ENCODE measurements at regions not wholly inside any gene's neighbourhood (a gene's known extent, or its start where the extent isn't known, plus 50 kb on each side); places are given as distances from the start of the nearest gene placed in this dataset.

DNA sequence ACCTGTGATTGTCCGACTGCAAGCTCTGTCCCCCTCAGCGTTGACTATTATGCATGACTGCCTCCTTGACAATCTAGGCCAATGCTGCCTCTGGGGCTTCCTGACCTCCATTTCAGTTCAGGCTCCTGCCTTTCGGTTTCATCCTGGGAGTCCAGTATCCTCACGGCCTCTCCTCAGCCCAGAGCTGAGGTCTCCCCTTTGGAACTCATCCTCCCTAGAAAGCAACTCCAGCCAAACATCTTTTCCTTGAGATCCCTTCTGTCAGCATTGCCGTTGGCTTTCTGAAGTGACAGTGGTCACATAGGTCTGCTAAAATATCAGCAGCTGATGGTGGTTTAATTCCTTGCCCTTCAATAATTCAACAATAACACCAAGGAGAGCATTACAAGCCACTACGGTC lies 519.1 kb upstream of the NBEA start:
- no peak for DNase-seq

DNA sequence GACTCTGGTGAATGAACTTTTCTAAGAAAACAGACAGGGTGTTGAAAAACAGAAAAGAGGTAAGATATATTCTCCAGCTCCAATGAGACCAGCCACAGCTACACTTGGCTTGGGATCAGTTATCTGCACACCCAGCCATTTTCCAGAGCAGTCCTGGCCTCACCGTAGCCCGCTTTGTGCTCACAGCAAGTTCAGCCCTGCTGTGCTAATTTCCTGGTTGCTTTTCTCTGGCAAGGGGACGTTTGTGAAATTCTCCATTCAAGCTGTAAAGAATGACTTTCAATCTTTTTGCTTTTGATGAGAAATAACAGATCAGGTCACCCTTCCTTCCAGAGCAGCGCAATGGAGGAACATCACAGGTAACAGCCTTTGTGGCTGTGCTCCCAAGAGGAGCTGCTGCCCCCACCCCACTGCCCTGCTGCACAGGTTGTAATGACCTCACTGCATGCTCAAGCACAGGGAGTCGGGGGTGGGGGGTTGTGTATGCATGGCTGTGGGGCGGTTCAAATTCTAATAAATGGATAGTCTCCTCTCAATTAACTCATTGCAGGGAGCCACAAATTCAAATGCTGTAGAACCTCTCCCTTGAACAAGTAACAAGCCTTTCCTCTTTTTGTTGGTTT lies 516.6 kb upstream of the NBEA start:
- no peak for DNase-seq

GRCh38 chr13:34428911-34429310 lies 513.2 kb upstream of the NBEA start:
- no peak for DNase-seq

GRCh38 chr13:34430294-34430693 lies 511.8 kb upstream of the NBEA start:
- no peak for DNase-seq

DNA sequence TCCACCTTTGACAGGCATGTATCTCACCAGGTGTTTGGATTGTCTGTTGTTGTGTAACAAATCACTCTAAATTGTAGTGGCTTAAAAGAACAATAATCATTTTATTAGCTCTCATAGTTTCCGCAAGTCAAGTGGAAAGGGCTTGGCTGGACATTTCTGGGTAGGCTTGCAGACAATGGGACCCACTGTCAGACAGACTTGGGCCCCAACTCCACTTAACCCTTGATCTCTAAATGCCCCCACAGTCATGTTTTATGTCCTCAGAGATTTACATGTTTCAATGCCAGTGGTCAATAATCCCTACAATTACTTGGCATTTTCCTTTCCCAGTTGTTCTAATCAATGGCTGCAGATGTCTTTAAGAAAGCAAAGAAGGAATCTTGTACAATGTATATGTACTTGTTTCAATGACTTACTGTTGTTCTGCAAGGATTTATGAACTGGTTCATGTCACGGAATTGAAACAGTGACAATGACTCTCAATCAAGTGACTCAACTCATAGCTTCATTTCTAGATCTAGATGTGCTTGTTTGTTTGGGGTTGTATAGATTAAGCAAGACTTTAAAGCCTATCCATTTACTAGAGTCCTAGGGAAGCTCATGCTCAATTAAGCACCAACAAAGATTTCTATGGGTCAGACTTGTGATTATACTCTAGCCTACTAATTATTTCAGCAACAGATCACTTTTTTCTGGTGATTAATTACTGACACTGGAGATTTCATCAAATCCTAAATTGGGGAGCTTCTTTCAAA lies 510.1 kb upstream of the NBEA start:
- DNase-seq: no peak

DNA sequence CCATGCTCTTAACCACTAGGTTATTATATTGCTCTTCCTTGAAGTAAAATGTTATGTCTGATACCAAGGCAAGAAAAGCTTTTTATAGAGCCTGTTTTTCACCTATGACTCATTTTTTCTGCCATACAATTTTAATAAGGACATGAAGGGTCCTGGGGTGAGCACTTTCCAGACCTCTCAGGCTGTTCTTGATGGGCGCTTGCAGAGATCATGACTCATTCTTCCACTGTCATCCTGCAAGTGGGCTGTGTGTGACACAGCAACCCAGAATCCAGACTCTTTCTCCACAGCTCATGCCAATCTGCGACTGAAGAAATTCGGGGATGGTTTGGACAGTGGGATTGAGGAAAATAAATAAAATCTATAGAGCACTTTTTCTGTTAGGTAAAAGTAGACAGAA lies 506.7 kb upstream of the NBEA start:
- no peak for DNase-seq

DNA sequence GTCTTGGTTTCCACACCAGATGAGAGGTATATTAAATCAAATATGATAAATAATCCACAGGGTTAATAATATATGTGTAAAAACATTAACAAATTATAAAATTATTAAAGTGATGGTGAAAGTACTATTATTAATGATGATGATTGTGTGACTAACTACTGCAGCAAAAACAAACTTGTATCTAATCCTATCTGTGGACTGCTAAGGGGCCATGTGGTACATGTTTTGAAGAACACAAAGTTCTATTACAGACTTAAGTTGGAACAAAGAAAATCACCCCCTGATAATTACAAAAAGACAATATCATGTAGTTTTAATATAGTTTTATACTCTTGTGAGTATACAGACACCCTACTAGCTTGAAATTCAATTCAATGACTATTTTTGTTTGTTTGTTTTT lies 504.2 kb upstream of the NBEA start:
- no peak for DNase-seq

DNA sequence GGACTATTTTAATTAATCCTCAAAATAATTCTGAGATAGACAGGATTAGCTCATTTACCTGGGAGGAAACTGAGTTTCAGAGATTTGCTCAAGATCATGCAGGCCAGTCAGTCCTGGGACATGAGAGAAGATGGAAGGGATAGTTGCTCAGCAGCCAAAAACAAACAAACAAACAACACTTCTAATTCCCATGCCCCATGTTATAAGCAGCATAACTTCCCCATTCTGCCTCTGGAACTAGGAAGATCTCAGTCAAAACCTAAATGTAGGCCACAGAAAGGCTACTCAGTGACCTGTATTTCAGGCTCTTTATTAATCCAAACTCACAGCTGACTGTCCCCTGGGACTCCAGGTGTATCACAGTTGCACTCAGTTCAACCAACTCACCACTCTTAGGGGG lies 489.2 kb upstream of the NBEA start:
- no peak for DNase-seq

DNA sequence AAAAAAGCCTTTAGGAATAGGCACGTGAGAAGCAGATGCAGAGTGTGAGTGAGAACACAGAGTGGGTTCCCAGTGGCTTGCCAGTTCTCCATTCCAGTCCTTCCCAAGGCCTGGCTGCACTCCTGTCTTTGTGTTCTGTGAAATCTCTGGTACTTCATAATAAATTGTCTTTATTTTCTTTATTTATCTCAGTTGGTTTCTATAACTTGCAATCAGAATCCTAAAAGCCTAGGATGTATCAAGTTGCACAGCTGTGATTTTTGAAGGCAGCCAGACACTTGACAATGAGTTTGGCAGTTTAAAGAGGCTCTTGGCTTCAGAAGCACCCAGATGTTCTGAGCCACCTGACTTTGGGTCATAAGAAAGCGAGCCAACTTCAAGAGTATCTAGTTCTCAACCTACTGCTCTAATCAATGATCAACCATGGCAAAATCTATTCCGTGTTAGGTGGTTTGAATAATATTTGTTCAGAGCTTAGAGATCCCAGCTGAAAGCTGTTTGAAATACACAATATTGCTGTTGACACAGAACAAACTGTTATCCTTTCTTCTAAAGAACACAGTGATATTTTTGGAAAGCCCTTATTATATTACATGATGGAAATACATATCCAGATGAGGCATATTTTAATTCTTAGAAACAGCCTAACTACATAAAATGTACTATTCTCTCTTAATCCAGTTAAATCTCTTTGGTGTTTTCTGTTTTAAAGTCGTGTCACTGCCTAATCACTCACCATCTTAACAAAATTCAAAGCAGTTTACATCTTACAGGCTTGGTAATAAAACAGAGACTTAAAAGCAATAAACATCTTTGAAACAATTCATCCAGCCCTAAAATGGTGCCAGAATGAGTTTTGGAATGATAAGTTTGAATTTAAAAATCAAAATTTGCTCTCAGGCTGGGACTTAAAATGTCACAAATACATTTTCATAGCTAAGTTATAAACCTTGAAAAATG lies 483.0 kb upstream of the NBEA start:
- DNase-seq: no peak

DNA sequence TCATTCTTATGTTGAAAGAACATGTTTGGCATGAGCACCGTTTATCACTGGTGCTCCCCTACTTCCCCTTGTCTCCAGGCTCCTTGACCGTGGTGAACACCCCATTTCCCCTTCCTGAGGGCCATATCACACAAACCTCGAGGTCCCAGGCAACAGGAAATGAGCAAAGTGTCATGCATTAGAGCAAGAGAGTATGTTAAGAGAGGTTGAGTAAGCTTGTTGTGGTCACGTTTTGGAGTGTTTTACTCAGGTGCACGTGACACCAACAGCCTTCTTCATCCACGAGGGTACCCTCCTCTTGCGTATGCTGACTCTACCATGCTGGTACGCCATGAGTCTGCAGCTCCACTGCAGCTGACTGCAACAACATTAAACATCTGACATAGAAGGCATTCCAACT lies 482.2 kb upstream of the NBEA start:
- DNase-seq: no peak

DNA sequence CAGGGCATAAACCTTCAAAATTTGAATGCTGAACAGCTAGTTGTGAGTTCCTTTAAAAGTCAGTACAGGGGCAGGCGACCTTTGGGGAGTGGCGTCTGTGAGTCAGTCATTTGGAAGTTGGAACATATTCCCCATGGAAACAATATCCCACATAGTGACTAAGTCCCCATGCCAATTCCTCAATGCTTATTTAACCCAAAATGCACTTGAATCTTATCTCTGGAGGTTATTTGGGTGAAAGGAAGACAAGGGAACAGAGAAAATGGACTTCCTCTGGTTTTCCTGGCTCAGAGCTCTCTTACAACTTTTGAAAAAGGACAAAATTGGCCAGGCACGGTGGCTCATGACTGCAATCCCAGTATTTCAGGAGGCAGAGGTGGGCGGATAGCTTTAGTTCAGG lies 479.2 kb upstream of the NBEA start:
- no peak for DNase-seq

DNA sequence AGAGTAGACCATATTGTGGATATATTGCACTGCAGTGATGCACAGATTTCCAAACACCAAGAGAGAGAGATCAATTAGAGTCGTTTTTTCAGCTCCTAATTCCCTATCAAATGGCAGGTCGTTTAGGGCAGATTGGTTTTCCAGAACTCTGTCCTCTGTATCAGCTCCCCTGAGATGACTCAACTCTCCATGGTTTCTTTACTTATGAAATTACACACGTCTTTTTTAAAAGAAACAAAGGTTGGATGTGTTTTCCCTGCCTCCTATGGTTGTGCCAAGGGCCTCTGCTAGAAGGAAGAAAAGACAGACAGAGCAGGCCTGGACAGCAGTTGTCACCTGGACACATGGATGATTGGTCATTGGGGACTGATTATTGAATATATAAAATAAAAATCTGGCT lies 478.1 kb upstream of the NBEA start:
- DNase-seq: no peak

- DNase-seq: no peak
Observed at GRCh38 chr13:34465423-34465922, 476.6 kb upstream of the NBEA start.

DNA sequence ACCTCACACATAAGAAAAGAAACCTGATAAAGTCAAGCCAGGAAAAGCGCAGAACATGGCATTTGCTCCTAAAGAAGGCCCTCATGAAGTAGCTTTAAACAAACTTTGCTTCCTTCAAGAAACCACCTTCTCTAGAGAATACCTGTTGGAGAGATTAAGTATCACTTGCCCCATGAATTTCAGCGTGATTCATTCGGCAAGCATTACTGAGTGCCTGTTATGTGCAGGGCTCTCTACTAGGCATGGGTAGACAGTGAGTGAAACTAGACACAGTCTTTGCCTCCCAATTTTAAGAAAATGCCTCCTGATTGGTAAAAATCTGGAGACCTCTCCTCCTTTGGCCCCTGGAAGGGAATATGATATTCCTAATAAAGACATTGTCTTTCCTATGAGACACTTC lies 475.8 kb upstream of the NBEA start:
- DNase-seq: no peak

DNA sequence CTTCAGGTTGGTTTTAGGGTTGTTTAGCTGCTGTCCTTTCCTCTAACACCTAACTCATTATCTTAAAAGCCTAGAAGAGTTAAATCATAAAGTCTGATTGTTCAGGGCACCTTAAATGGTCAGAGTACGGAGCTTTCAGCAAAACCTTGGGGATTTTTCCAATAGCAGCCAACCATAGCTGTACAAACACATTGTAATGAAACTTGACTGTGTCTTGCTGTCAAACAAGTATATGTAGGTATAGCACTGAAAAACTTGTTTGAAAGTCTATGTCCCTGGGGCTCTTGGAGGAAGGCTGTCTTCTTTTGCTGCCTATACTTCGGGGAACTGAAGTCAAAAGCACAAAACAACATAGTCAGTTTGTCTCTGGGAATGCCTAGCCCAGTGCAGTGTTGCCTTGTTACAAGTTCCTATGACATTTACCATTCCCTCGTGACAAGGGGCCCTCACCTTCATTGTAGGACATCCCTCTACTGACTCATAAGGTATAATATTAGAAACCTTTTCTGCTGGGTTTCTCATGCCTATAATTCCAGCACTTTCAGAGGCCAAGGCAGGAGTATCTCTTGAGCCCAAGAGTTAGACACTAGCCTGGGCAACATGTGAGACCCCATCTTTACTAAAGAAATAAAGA lies 474.5 kb upstream of the NBEA start:
- no peak for DNase-seq

DNA sequence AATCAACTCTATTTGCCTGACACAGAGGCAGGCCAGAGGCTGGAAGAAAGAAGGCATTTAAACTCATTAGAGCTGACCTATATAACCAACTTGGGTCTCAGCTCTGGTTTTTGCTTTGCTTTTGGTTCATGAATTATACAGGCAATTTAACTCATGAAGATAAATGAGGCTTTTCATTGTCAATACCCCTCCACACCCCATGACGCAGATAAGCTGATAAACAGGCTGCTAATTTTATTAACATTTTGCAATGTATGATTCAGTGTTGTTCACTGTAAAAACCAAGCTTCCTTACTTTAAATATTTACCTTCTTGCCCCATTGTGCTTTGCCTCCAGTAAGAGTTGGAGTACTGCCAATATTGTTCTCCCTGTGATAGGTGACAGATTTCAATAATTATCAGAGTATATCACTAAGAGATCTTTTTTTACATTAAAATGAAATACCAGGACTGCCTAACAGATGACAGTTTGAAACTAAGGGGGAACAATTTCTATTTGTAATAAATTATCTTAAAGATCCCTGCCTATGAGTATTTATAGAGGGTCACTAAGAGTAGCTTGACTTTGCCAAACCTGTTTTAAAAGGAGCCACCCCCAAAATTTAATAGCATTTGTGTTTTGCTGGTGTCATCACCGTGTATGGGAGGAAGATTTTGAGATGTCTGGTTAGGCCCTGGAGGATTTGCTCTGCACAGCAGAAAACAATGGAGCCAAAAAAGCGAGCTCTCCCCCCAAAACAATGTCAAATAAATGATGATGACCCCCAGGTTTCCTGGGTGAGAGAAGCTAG lies 472.7 kb upstream of the NBEA start:
- no peak for DNase-seq

DNA sequence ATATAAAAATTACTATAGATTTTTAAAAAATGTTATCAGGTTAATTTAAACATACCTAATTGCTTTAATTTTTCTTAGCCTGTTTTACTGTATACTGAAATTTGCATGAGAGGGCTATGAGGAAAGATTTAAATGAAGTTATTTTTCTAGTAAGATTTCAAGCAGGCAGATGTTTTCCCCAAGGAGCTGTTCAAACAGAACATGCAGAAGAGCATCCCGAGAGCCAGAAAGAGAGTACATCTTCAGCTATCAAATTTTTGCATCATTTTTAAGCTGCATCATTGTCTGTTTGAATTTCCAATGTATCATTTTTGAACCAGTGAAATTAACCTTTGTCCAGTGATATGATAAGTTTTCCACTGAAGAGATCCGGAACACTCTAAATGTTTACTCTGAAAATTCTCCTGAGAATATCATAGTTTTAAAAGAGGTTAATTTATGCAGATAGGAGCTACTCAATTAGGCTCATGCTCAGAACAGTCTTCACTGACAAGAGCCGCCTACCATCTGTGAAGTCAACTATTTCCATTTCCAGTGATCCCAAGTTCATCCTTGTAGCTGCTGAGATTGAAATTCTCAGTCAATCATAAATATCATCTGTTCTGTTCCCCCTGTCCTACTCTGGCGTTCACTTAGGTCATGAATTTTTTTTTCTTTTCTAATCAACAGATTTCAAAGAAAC lies 467.7 kb upstream of the NBEA start:
- DNase-seq: no peak

GRCh38 chr13:34478376-34478775 lies 463.7 kb upstream of the NBEA start:
- DNase-seq: no peak

DNA sequence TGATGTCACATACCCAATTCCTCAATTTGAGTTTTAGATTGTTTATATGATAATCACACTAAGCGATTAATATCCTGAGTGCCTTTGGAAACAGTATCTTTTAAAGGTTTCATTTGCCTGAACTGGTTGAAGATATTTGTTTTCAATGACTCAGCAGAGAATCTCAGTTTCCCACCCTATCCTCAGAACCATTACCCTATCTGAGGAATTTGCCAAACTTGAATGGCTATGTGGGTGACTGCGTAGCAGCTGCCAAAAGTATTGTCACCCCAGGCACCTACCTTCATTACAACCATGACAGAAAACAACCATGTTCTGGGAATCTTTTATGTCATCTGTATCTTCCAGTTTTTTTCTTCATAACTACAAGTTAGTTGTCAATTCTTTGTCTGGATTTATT lies 440.1 kb upstream of the NBEA start:
- no peak for DNase-seq

DNA sequence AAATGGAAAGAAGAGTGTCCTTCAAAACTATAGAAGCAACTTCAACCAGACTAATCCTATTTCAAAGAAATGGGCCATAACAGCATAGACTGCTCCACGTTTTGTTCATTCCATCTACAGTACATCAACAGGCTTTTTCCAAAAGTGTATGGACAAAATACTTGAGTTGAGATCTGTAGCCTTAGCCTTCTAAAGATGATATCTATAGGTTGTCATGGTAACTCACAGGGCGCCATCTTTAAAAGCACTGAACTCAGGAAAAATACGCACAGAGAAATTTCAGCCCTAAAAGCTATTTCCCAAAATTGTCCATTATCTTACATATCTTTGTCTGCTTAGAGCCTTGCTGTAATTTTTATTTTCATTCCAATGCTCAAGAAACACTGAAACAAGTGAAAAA lies 439.4 kb upstream of the NBEA start:
- DNase-seq: no peak

DNA sequence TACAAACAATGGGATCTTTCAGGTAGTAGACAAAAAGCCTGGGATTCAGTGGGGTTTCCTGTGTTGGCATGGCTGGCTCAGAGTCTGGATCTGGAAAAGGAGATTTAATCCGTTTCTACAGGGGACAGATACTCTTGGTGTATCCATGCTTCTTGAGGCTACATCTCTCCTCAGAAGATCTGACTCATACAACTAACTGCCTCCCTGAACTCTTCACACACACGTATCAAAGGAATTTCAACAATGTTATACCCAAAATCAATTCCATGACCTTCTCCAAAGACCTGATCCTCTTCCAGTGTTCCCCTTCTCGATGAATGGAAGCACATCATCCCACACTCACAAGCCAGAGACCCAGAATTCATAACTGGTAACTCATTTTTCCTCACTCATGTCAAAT lies 435.3 kb upstream of the NBEA start:
- no peak for DNase-seq

- no peak for DNase-seq
Observed at GRCh38 chr13:34507630-34508029, 434.4 kb upstream of the NBEA start.
